HG02852 (cell line): ENCODE measurements at regions not wholly inside any gene's neighbourhood (a gene's known extent, or its start where the extent isn't known, plus 50 kb on each side); places are given as distances from the start of the nearest gene placed in this dataset.

Experiments
- ATAC-seq: cut with Tn5 transposase; IDR thresholded peaks from one replicate; pipeline ENCODE4 v1.9.1; 2021; ENCODE audit warnings: mild to moderate bottlenecking, moderate library complexity; ENCODE audit not compliant: unreplicated experiment

DNA sequence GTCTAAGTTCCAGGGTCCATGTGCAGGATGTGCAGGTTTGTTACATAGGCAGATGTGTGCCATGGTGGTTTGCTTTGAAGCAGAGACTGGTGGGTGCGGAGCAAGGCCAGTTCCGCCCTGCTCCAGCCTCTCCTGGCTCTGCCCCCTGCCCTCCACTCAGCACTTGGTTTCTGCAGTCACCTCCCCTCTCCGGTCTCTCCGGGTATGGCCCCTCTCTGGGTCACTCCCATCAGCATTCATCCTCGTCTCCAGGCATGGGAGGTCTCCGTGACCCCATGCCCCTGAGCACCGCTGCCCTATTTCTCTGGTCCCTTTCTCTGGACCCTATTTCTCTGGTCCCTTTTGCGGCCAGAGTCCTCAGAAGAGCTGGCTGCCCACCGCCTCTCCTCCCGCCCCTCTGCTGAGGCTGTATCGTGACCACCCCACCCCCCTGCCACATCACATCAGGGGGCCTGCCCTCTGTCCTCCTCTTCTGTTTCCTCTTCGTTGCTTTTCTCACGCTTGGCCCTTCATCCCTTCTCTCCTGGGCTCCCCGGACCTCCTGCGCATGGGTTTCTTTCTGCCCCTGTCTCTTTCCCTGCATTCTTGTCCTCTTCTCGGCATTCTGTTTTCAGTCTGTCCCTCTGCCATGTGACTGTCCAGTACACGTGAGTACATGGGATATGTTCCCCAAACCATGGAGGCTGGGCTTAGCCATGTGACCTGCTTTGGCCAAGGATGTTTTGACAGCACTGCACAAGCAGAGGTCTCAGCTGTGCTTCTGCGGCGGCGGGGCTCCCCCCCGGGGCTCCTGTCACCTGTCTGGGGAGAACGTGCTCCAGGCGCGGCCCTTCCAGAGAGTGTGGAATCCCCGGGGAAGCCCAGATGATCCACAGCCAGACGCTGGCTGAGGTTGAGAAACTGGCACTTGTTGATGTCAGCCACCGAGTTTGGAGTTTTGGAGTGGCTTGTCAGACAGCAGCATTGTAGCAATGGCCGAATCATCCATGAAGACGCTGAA is 54.4 kb upstream of the C1orf174 start:
- ATAC-seq, result no peak

- ATAC-seq, result no peak
Observed at GRCh38 chr1:3955196-3955772, 55.2 kb upstream of the C1orf174 start.

GRCh38 chr1:3956527-3957170 is 56.6 kb upstream of the C1orf174 start:
- no peak for ATAC-seq

DNA sequence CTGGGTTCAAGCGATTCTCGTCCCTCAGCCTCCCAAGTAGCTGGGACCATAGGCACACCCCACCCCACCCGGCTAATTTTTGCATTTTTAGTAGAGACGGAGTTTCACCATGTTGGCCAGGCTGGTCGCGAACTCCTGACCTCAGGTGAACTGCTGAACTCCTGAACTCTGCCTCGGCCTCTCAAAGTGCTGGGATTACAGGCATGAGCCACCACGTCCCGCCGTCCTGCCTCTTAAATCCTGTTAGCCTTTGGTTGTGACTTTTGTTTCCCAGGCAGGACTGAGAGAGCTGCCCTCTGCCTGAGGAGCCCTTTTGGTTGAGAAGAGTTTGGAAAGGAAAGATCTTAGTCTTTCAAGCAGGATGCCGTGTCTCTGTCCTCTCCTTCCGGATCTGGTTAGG is 59.3 kb upstream of the C1orf174 start:
- no peak for ATAC-seq

DNA sequence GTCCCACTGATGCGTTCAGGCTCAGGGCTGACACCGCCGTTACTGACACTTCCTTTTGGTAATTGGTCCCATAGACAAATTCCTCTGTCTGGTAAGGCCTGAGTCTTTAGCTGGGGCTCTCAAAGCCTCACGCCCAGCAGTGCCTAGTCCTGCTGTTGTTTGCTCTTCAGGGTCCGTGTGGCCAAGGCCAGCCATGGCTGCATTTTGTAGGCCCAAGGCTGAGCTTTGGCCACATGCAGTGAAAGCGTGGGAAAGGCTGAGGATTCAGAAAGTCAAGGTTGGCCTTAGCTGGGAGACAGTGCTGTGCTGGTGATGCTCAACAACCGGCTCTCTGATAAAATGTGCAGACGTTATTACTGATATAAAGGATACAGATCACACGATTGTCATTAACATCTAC is 63.5 kb upstream of the C1orf174 start:
- ATAC-seq, result no peak

DNA sequence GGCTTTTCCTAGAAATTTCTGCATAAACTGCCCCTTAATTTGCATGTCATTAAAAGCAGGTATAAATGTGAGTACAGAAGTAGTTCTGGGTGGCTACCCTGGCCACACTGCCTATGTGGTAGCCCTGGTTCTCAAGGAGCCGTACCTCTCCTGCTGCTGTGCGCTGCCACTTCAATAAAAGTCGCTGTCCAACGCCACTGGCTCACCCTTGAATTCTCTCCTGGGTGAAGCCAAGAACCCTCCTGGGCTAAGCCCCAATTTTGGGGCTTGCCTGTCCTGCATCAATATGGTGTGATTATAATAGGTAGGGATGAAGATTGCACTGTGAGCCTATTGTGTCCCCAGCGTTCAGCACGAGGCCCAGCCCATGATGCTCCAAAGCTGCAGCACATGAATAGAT is 65.6 kb upstream of the C1orf174 start:
- no peak for ATAC-seq

DNA sequence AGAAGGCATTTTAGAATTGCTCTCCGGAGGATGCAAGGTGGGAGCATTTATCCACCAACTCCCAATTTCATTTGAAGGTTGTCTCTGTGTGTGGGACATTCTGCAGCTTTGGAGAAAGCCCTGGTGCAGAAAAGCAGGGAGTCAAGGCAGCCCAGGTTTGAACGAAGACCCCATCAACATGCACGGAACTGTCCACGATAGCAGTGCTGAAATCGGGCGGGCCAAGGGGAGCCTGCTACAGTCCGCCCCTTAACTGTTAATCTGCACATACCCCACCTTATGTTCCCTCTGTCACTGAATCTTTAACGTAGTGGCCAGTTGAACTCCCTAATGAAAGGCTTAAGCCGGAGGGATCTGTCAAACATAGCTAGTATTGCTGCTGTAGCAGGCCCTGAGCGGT is 68.8 kb upstream of the C1orf174 start:
- no peak for ATAC-seq

GRCh38 chr1:3971981-3972380 is 71.9 kb upstream of the C1orf174 start:
- ATAC-seq, result no peak

DNA sequence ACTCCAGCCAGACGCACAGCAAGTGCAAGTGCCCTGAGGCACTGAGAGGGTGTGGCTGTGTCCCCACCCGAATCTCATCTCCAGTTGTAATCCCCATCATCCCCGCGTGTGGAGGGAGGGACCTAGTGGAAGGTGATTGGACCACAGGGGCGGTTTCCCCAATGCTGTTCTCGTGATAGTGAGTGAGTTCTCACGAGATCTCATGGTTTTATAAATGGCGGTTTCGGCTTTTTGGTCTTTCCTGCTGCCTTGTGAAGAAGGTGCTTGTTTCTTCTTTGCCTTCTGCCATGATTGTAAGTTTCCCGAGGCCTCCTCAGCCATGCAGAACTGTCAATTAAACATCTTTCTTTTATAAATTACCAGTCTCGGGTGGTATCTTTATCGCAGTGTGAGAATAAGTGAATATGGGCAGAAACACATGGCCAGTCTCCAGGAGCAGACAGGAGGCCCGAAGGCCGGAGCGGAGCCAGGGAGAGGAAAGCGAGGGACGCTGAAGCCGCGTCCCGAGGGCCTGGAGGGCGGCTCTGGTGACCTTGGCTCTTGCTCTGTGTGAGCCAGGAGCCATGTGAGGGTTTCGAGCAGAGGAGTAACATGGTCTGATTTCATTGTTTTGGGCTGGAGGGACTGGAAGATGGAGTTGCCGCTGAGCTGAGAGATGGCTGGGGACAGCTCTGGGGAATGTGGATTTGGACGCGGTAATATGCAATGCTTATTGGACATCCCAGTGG is 76.0 kb upstream of the C1orf174 start:
- ATAC-seq, result no peak

DNA sequence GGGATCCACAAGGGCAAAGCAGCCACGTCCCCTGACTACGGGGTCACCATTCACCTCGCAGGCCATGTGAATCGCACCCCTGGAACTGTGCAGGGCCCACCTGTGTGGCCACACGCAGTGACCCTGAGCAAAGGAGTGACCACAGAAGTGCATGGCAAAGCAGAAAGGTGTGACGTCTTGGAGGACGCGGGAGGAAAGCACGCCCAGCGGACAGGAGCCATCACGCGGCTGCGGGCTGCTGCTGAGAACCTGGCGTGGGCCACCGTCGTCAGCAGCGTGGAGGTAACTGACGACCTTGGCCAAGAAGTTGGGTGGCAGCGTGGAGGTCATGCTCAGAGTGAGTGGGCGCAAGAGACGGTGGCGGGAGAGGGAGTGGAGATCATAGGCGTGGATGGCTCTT is 76.7 kb upstream of the C1orf174 start:
- no peak for ATAC-seq

GRCh38 chr1:3978196-3978989 is 78.3 kb upstream of the C1orf174 start:
- ATAC-seq, result no peak

- ATAC-seq, result no peak
Observed at GRCh38 chr1:3978990-3979325, 78.9 kb upstream of the C1orf174 start.

DNA sequence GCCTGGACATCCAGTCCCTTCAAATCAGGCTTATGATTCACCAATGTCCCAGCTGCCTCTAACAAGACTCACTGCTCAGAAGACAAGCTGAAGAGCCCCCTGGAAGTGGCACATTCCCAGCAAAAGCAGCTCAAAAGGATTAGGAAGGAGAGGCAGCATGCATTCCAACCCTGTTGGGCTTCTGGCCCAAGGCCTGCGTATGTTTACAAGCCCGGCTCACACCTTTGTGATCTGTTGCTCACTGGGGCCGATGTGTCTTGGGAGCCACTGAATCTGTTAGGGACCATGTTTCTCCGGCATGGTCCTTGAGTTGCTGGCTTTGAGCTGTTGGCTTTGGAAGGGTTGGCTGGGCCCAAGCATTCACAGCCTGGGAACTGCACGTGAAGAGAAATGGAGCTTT is 81.2 kb upstream of the C1orf174 start:
- no peak for ATAC-seq

GRCh38 chr1:3981746-3982505 is 81.9 kb upstream of the C1orf174 start:
- no peak for ATAC-seq

DNA sequence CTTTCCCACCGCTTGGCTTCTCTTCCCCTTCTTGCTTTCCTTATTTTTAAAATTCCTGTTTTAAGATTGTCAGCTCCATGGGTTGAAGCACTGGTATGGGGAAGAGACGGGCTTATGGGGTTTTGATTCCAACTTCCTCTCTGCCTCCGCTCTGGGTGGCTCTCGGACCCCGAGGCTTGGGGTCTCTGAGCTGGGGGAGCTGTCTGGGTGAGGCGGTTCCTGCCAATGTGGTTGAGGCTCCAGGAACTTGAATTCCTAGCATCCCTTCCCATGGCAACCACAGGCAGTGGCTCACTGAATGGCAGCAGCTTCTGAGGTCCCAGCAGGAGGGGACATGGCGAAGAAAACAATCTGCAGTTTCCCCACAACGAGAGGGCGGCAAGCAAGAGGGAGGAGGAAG is 83.1 kb upstream of the C1orf174 start:
- ATAC-seq, result no peak

DNA sequence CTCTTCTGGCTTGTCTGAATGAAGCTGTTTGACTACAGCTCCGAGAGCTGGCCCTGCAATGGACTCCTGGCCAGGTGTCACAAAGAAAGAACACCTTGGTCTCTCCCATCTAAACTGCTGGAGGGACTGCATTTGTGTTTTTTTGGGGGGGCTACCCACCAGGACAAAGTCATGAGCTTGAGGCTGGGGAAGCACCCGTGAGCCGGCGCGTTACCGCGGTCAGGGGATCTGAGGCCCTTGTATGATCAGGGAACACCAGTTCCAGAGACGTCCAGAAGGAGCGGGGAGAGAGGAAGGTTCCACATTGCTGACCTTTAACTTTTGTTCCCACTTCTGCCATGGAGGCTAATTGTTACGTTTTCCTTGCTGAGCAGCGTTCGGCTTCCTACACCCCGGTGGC is 84.5 kb upstream of the C1orf174 start:
- ATAC-seq, result no peak

DNA sequence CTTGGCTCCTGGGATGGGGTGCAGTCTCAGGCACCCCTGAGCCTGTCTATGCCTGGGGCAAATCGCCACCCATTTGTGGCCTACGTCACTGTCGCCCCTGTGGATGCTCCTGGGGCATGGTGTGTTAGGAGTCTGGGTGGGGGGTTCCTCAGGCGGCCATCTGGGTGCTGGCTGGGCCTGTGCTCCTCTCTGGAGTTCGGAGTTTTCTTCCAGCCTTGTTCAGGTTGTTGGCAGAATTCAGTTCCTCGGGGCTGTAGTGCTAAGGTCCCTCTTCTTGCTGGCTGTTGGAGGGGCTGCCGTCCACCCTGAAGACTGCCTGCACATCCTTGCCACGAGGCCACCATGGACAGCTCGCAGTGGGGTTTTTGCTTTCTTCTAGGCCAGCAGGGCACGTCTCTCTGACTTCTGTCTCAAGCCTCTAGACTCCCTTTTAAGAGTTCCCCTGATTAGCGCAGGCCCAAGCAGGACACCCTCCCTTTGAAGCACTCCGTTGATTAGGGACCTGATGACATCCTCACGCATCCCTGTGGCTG is 86.7 kb upstream of the C1orf174 start:
- ATAC-seq, result no peak

DNA sequence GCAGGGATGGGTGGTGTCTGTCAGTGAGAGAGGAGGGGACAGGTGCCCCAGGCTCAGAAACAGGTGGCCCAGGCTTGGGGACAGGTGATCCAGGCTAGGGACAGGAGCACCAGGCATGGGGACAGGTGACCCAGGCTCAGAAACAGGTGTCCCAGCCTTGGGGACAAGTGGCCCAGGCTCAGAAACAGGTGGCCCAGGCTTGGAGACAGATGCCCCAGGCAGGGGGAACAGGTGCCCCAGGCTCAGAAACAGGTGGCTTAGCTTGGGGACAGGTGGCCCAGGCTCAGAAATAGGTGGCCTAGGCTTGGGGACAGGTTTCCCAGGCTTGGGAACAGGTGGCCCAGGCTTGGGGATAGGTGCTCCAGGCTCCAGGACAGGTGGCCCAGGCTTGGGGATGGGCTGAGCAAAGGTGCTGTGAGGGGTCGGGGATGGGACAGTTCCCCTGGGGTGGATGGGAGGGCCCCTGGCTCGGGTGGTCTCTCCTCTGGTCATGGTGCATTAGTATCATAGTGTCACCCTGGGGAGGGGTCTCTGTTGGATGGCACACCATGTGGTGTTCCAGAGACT is 87.7 kb upstream of the C1orf174 start:
- ATAC-seq, result no peak

- ATAC-seq, result no peak
Observed at GRCh38 chr1:3988431-3988830, 88.4 kb upstream of the C1orf174 start.
